CD1c-positive myeloid dendritic cell (primary cell): ENCODE measurements at regions not wholly inside any gene's neighbourhood (a gene's known extent, or its start where the extent isn't known, plus 50 kb on each side); places are given as distances from the start of the nearest gene placed in this dataset.

Experiments
- DNase-seq: peaks from one replicate; pipeline ENCODE4 v3.0.0-alpha.2; 2016; ENCODE audit errors: extremely low spot score

GRCh38 chr2:118322406-118322805 is 234.1 kb downstream of the INSIG2 start:
- no peak for DNase-seq

- no peak for DNase-seq
These were observed 233.3 kb downstream of the INSIG2 start for GRCh38 chr2:118321432-118322105.

DNA sequence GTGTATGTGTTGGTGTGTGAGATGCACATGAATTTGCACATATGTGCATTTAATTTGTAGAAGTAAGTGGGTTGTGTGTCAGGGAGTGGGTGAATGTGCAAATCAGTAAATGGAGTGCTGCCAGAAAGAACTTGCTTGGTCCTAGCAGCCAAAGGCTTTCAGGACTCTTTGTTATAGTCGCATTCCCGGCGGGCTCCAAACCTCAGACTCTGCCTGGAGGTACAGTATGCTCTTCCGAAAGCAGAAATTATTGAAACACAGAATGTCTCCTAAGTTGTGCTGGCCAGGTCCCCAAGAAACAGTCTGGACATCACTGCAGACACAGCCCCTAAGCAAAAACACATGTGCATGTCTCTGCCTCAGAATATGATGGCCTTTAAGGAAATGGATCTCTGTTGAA is 232.4 kb downstream of the INSIG2 start:
- DNase-seq = no peak

GRCh38 chr2:118320196-118320595 is 231.9 kb downstream of the INSIG2 start:
- no peak for DNase-seq

DNA sequence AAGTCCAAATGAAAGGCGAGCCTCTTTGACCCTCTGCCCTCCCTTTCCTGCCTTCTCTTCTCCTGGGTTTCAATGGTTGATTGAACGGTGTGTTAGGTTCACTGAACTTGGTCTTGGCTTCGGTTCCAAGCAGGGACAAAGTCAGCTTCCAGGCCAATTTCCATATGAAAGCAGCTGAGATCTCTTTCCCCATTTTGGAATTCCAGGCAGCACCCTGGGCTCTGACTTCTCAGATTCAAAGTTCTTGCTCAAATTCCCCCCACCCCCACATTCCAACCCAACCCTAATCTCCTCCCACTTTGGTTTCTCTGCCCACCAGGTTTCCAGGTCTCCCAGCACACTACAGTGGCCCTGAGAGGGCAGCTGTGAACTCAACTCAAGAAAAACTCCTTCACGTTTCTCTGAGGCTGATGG is 231.0 kb downstream of the INSIG2 start:
- no peak for DNase-seq

DNA sequence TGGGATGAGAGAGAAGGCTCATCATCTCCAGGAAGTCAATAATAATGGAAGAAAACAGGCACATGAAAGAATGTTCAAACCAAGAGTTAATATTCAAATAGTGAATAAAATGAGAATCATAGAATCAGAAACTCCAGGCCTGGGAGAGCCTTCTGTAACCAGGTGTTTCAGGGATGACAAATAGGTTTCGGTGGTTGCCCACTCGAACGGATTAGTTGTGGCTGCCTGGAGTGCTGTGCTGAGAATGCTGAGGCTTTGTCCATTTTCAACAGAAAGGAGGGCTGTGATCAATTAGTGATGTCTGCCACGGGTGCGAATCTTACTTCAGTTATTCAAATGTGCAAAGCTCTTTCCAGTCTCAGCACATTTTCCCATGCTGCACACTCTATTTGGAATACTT is 227.3 kb downstream of the INSIG2 start:
- no peak for DNase-seq

DNA sequence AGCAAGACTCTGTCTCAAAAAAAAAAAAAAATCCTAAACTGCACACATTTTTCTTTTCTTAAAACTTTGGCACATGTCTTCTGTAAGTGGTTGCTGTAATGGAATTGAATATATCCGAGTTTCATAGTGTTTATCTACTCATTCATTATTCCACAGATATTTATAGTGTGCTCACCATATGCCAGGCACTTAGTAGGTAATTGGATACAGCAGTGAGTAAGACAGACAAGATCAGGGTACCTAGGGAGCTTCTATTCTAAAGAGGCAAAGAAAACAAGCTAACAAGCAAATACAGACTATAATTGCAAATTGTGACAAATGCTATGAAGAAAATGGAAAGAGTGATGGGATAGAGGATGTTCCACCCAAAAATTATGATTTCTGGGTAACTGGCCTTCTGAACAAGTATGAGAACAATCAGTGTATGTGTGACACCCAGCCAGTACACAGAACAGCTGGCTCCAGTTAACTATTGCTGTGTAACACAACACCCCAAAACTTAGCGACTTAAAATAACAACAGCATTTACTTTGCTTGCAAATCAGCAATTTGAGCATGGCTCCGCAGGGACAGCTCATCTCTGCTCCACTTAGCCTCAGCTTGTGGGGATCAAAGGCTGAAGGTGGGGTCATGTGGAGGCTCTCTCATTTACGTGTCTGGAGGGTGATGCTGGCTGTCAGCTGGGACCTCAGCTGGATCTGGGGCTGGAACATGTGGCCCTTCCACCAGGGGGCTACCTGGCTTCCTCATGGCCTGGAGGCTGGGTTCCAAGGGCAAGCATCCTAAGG is 224.9 kb downstream of the INSIG2 start:
- DNase-seq = no peak

- DNase-seq = no peak
These were observed 222.6 kb downstream of the INSIG2 start for GRCh38 chr2:118310681-118311429.

- peak; percentile 53 for DNase-seq
These were observed 221.8 kb downstream of the INSIG2 start for GRCh38 chr2:118309946-118310680.

- no peak for DNase-seq
These were observed 221.1 kb downstream of the INSIG2 start for GRCh38 chr2:118309257-118309945.

GRCh38 chr2:118307864-118308263 is 219.6 kb downstream of the INSIG2 start:
- no peak for DNase-seq

GRCh38 chr2:118301248-118301647 is 213.0 kb downstream of the INSIG2 start:
- no peak for DNase-seq

- no peak for DNase-seq
These were observed 212.6 kb downstream of the INSIG2 start for GRCh38 chr2:118300832-118301231.

DNA sequence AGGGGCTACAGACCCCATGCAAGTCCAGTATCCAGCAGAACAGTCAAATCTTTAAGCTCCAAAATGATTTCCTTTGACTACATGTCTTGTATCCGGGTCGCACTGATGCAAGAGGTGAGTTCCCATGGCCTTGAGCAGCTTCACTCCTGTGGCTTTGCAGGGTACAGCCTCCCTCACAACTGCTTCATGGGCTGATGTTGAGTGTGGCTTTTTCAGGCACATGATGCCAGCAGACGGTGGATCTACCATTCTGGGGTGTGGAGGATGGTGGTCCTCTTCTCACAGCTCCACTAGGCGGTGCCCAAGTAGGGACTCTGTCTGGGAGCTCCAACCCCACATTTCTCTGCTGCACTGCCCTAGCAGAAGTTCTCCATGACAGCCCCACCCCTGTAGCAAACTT is 208.4 kb downstream of the INSIG2 start:
- DNase-seq = no peak

DNA sequence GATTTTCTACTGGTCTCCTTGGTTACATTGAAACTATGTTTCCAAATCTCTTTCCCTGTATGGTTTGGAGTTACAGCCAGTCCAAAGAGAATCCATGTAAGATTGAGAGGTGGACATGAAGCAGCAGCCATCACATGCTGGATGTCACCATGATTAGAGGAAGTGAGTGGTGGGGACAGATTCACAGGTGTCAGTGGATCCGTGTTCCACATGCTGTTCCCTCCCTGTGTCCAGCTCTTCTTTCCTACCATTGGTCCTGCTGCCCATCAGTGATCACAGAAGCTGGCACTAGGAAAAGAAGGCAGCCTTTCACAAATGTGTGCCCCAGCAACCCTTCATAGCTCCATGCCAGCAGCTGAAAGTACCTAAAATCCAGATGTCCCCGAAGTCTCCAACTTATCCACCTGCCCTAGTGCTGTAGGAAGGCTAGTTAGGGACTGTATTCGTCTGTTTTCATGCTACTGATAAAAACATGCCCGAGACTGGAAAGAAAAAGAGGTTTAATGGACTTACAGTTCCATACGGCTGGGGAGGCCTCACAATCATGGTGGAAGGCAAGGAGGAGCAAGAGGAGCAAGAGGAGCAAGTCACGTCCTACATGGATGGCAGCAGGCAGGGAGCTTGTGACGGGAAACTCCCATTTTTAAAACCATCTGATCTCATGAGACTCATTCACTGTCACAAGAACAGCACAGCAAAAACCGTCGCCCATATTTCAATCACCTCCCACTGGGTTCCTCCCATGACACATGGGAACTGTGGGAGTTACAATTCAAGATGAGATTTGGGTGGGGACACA is 207.5 kb downstream of the INSIG2 start:
- no peak for DNase-seq

DNA sequence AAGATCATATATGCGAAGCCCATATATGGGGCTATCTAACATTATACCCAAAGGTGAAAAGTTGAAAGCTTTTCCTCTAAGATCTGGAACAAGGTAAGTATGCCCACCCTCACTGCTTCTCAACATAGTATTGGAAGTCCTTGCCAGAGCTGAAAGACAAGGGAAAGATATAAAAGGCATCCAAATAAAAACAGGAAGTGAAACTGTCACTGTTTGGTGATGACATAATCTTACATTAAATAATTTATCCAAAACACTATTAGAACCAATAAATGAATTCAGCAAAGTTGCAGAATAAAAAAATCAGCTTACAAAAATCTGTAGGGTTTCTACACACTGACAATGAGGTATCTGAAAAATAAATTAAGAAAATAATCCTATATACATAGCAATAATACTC is 205.8 kb downstream of the INSIG2 start:
- DNase-seq = peak; percentile 29

DNA sequence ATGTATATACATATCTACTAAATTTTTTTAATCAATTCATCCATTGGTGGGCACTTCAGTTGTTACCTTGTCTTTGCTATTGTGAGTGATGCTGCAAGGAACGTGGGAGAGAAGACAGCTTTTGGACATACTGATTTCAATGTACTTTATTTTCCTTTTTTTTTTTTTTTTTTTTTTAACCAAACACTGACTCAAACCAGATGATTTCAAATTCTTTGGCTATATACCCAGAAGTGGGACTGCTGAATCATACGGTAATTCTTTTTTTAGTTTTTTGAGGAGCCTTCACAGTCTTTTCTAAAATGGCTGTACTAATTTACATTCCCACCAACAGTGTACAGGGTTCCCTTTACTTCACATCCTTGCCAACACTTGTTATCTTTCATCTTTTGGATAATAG is 204.7 kb downstream of the INSIG2 start:
- DNase-seq = no peak

DNA sequence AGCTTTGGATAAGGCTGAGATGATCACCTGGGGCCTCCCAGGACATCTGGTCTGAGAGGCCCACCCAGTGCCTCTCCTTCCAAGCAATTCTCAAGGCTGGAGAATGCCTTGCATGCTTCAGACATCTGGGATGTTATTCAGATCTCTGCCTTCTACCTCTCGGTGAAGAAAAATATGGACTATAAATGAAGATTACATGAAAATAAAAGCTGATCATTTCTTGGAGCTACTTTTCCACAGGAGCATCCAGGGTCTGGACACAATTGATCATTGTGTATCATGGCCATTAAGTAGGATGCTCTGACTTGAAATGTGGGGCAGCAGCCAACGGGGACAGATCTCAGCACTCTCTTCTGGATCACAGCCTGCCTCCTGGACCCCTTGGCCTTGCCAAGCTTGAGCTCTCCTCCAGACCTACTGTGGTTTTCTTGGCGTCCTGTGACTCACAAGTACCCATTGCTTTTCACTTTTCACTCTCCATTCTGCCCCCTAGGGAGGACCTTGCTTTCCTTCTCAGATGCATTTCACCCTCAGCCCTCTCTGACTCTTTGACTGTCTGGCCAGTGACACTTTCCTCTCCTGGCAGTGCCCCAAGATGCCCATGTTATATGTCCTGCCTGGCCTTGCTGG is 203.1 kb downstream of the INSIG2 start:
- DNase-seq = no peak

GRCh38 chr2:118290411-118291250 is 202.4 kb downstream of the INSIG2 start:
- DNase-seq = no peak
